Caco-2 (cell line): ENCODE measurements at regions not wholly inside any gene's neighbourhood (a gene's known extent, or its start where the extent isn't known, plus 50 kb on each side); places are given as distances from the start of the nearest gene placed in this dataset.

Source experiments
- BruUV-seq: library from RNA; stranded (reverse); fragments of 400-500 nt; replicated peaks from 2 replicates; lab custom pipeline; 2021; lab: Mats Ljungman, UMichigan
- CTCF ChIA-PET: fragments of 300-600 bp; sonication (Branson Sonifier 250); formaldehyde crosslinking; loops from one replicate; lab custom pipeline; 2022; ENCODE audit warnings: antibody characterized with exemption; lab: Charles Lee
- POLR2A ChIA-PET: fragments of 300-600 bp; sonication (Branson Sonifier 250); formaldehyde crosslinking; loops from one replicate; lab custom pipeline; 2022; ENCODE audit warnings: antibody characterized with exemption; lab: Charles Lee
- DNase-seq, 2 experiments: peaks; one replicate each; pipeline versions ENCODE4 v3.0.0 to v3.0.0-alpha.2; 2020 to 2022
- H3K27me3 ChIP-seq: replicated peaks from 2 replicates; pipeline ENCODE4 v1.6.0; 2011; ENCODE audit warnings: low read length; ENCODE audit not compliant: control insufficient read depth, insufficient read depth
- H3K36me3 ChIP-seq: 2 replicates; pipeline ENCODE4 v1.5.1; 2011; ENCODE audit warnings: low read length; ENCODE audit not compliant: control insufficient read depth, insufficient read depth
- H3K4me1 ChIP-seq: fragments of 250-450 bp; sonication (Bioruptor Pico); 2 replicates; pipeline ENCODE4 v1.5.1; 2020; ENCODE audit warnings: mild to moderate bottlenecking
- H3K4me3 ChIP-seq: 2 replicates; pipeline ENCODE4 v1.5.1; 2011; ENCODE audit warnings: low read depth, mild to moderate bottlenecking, control low read depth, low read length
- H3K9me3 ChIP-seq: fragments of 250-450 bp; sonication (Bioruptor Pico); 2 replicates; pipeline ENCODE4 v1.5.1; 2020; ENCODE audit warnings: mild to moderate bottlenecking, moderate library complexity
- H3K27ac Mint-ChIP-seq: one replicate; pipeline ENCODE4 v1.8.0; 2022; ENCODE audit warnings: mixed read lengths; ENCODE audit not compliant: unreplicated experiment
- H3K27me3 Mint-ChIP-seq: one replicate; pipeline ENCODE4 v1.8.0; 2022; ENCODE audit warnings: mixed read lengths; ENCODE audit not compliant: insufficient read depth, unreplicated experiment
- H3K36me3 Mint-ChIP-seq: one replicate; pipeline ENCODE4 v1.8.0; 2022; ENCODE audit warnings: mild to moderate bottlenecking, mixed read lengths; ENCODE audit not compliant: insufficient read depth, unreplicated experiment
- H3K4me1 Mint-ChIP-seq: one replicate; pipeline ENCODE4 v1.8.0; 2022; ENCODE audit warnings: low read depth, mixed read lengths; ENCODE audit not compliant: unreplicated experiment
- H3K4me3 Mint-ChIP-seq: one replicate; pipeline ENCODE4 v1.8.0; 2022; ENCODE audit warnings: mild to moderate bottlenecking, moderate library complexity, mixed read lengths; ENCODE audit not compliant: unreplicated experiment
- H3K9me3 Mint-ChIP-seq: one replicate; pipeline ENCODE4 v1.8.0; 2022; ENCODE audit warnings: mixed read lengths; ENCODE audit not compliant: unreplicated experiment
- intact Hi-C: fragments of 100-400 bp; cut with micrococcal nuclease; formaldehyde crosslinking; loops from one replicate; pipeline ENCODE4 v1.10.0; 2022; ENCODE audit not compliant: unreplicated experiment
- TF ChIP-seq, protein P1 (sequence below), 2 experiments: fragments of 200-600 bp in 1 of 2; IDR thresholded peaks; 1 replicate in 1 of 2; 2 replicates in 1 of 2; pipeline versions ENCODE4 v1.5.1 to v1.8.0; 2011 to 2022; ENCODE audit warnings: antibody characterized with exemption in 1 of 2, control low read depth in 1 of 2, inconsistent platforms in 1 of 2, low read depth in 1 of 2, low read length in 1 of 2, mild to moderate bottlenecking in 1 of 2, moderate library complexity in 1 of 2; ENCODE audit not compliant: insufficient read depth in 1 of 2, severe bottlenecking in 1 of 2, unreplicated experiment in 1 of 2

DNA sequence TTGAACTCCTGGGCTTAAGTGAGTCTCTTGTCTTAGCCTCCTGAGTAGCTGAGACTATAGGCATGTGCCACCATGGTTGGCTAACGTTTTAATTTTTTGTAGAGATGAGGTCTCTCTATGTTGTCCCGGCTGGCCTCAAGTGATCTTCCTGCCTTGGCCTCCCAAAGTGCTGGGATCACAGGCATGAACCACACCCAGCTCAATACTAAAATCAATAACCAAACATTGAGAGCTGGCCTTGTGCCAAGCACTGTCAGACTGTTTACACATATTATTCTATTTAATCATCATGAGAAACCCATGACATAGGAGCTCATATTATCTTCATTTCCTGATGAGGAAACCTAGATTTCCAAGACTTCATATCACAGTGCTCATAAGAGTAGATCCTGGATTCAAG is 251.2 kb downstream of the BAMBI start:
- Histone ChIP-seq H3K36me3 (no peaks in the 10 kb centered on the region), H3K9me3 (peaks cover under 1% of the 10 kb centered on the region; the same call in 1 of the 2 replicates), H3K4me1 (peaks cover 14% of the 10 kb centered on the region), H3K4me3 (no peak overlapping the region), H3K27me3 (no peaks in the 10 kb centered on the region)
- Mint-ChIP-seq H3K27me3 (no peaks in the 10 kb centered on the region), H3K4me1 (peaks cover 6% of the 10 kb centered on the region), H3K27ac (no peak overlapping the region), H3K9me3 (peaks cover 12% of the 10 kb centered on the region), H3K36me3 (peaks cover 1% of the 10 kb centered on the region), H3K4me3 (no peak overlapping the region)
- ChIA-PET POLR2A (no interaction called here), CTCF (interaction anchor here (0.8 kb wide), 1 partner anchor 12 kb away, joined by 3 read pairs; no protein-coding TSS in a partner anchor)
- no TSS peak for BruUV-seq
- no peak for DNase-seq
- TF ChIP-seq, protein P1, sequence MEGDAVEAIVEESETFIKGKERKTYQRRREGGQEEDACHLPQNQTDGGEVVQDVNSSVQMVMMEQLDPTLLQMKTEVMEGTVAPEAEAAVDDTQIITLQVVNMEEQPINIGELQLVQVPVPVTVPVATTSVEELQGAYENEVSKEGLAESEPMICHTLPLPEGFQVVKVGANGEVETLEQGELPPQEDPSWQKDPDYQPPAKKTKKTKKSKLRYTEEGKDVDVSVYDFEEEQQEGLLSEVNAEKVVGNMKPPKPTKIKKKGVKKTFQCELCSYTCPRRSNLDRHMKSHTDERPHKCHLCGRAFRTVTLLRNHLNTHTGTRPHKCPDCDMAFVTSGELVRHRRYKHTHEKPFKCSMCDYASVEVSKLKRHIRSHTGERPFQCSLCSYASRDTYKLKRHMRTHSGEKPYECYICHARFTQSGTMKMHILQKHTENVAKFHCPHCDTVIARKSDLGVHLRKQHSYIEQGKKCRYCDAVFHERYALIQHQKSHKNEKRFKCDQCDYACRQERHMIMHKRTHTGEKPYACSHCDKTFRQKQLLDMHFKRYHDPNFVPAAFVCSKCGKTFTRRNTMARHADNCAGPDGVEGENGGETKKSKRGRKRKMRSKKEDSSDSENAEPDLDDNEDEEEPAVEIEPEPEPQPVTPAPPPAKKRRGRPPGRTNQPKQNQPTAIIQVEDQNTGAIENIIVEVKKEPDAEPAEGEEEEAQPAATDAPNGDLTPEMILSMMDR (IDR thresholded peaks at IDR 0.05; ENCODE audit: insufficient read depth in 1 of 2, low read depth in 1 of 2, low read length in 1 of 2, severe bottlenecking in 1 of 2, unreplicated experiment in 1 of 2), result no peak
- intact Hi-C loops, result no loop called here

DNA sequence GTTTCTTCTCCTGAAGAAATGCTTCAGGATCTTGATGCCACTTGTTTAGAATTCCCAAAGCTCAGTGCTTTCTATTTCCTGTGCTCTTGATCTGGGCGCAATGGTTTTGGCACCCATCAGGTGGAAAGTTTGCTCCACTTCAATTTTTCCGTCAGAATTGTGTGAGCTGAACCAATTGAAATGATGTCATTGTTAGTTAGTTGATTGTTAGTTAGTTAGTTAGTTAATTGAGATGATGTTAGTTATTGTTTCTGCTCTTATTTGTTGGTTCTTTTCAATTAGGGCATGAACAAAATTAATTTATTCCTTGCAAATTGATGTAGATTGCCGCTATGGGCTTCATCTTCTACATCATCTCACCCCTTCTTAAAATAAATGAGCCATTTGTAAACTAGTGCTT is 252.6 kb downstream of the BAMBI start:
- Mint-ChIP-seq H3K4me3 (no peak overlapping the region), H3K9me3 (peaks cover 9% of the 10 kb centered on the region), H3K27me3 (no peaks in the 10 kb centered on the region), H3K36me3 (peaks cover 6% of the 10 kb centered on the region), H3K27ac (no peak overlapping the region), H3K4me1 (peaks cover 6% of the 10 kb centered on the region)
- intact Hi-C loops, result no loop called here
- Histone ChIP-seq H3K36me3 (no peaks in the 10 kb centered on the region), H3K9me3 (peaks cover 5% of the 10 kb centered on the region), H3K4me3 (no peak overlapping the region), H3K27me3 (no peaks in the 10 kb centered on the region), H3K4me1 (peaks cover 14% of the 10 kb centered on the region)
- no TSS peak for BruUV-seq
- ChIA-PET CTCF (no interaction called here), POLR2A (no interaction called here)
- TF ChIP-seq, protein P1 (IDR thresholded peaks at IDR 0.05; ENCODE audit: insufficient read depth in 1 of 2, low read depth in 1 of 2, low read length in 1 of 2, severe bottlenecking in 1 of 2, unreplicated experiment in 1 of 2), result no peak
- DNase-seq, result no peak

DNA sequence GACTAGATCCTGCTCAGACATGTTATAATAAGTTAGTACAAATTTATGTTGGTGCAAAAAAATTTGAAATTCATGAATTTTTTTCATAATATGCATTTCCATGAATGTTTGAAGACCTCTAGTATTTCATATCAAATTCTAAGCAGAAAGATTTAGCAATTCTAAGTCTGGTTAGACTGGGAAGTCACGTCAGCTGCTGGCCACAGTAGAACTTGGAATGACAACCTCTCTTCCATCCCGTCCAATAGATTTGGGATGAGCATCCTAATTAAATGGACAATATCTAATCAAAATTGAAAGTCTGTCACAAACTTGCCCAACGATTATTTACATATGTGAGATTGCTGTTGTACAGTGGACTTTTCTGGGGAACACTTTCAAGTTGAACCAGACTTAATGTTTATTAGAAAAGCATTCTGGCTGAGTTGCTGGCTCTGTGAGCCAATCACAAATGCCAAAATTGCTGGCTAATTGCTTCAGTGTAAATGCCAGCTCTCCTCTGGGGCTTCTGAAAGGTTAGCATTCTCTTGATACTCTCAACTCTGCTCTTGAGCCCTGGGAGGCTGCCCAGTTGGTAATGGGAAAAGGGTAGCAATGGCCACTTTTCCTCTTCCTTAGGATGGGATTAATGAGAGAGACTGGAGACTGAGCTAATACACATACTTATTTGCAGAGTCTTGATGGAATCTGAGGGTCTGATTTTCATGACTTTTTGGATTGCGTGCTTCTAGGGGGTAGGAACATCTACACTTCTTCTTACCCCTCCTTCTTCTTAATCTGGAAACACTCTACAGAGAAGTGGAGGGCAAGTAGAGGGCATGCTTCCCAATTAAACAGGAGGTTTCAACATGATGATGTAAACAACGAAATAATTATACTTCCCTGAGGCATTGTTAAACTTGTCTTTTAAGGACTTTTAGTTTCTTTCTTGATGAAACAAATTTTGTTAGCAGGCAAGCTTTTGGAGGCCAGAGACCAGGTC is 253.5 kb downstream of the BAMBI start:
- H3K4me3 ChIP-seq, result no peak overlapping the region
- no TSS peak for BruUV-seq
- TF ChIP-seq, protein P1 (IDR thresholded peaks at IDR 0.05; ENCODE audit: insufficient read depth in 1 of 2, low read depth in 1 of 2, low read length in 1 of 2, severe bottlenecking in 1 of 2, unreplicated experiment in 1 of 2), result no peak
- Mint-ChIP-seq H3K4me1 (peaks cover 6% of the 10 kb centered on the region), H3K27me3 (no peaks in the 10 kb centered on the region), H3K36me3 (peaks cover 6% of the 10 kb centered on the region), H3K27ac (no peak overlapping the region), H3K9me3 (peaks cover 9% of the 10 kb centered on the region), H3K4me3 (no peak overlapping the region)
- no peaks in the 10 kb centered on the region for H3K27me3 ChIP-seq
- intact Hi-C loops, result no loop called here
- H3K9me3 ChIP-seq, result peaks cover 5% of the 10 kb centered on the region
- DNase-seq, result no peak
- H3K36me3 ChIP-seq, result no peaks in the 10 kb centered on the region
- ChIA-PET POLR2A (interaction anchor here (0.5 kb wide), 1 partner anchor 9 kb away, joined by 4 read pairs; no protein-coding TSS in a partner anchor), CTCF (no interaction called here)
- H3K4me1 ChIP-seq, result peaks cover 14% of the 10 kb centered on the region
